H1 (cell line): ENCODE measurements at regions not wholly inside any gene's neighbourhood (a gene's known extent, or its start where the extent isn't known, plus 50 kb on each side); places are given as distances from the start of the nearest gene placed in this dataset.
A peak's percentile ranks its signal among the peaks of the same experiment; 100 is the strongest.

ENCODE experiments used
- CTCF ChIA-PET: fragments of 300-600 bp; sonication (Branson Sonifier 250); formaldehyde crosslinking; loops from one replicate; lab custom pipeline; 2021; ENCODE audit not compliant: partially characterized antibody; lab: Charles Lee
- POLR2A ChIA-PET: fragments of 300-600 bp; sonication (Branson Sonifier 250); formaldehyde crosslinking; loops from one replicate; lab custom pipeline; 2021; ENCODE audit warnings: inconsistent platforms; ENCODE audit not compliant: partially characterized antibody; lab: Charles Lee
- DNase-seq, 2 experiments: peaks; one replicate each; pipeline versions ENCODE4 v3.0.0 to v3.0.0-alpha.2; 2010 to 2022; ENCODE audit warnings: low spot score in 2 of 2, low read depth in 1 of 2, mixed read lengths in 1 of 2
- FAIRE-seq: peaks from 2 replicates; lab custom pipeline; 2011; peaks lifted over from hg19 to GRCh38; lab: Jason Lieb, UNC
- H2AFZ ChIP-seq: 2 replicates; pipeline ENCODE4 v1.8.1; 2012; ENCODE audit warnings: low read length, inconsistent platforms
- H2AK5ac ChIP-seq: 2 replicates; pipeline ENCODE4 v1.6.1; 2013; ENCODE audit warnings: low read depth, low read length
- H2BK120ac ChIP-seq: replicated peaks from 2 replicates; pipeline ENCODE3; 2013; ENCODE audit warnings: low read depth, low read length, inconsistent platforms
- H2BK12ac ChIP-seq: 2 replicates; pipeline ENCODE4 v1.6.1; 2013; ENCODE audit warnings: low read depth, low read length
- H2BK15ac ChIP-seq: 2 replicates; pipeline ENCODE4 v1.6.1; 2013; ENCODE audit warnings: low read length
- H2BK20ac ChIP-seq: 2 replicates; pipeline ENCODE4 v1.6.1; 2013; ENCODE audit warnings: low read length
- H2BK5ac ChIP-seq: 2 replicates; pipeline ENCODE4 v1.6.1; 2013; ENCODE audit warnings: low read depth, low read length
- H3K14ac ChIP-seq: 2 replicates; pipeline ENCODE4 v1.6.1; 2013; ENCODE audit warnings: inconsistent platforms; ENCODE audit not compliant: insufficient read length
- H3K18ac ChIP-seq: 2 replicates; pipeline ENCODE4 v1.6.1; 2013; ENCODE audit warnings: low read length; ENCODE audit errors: extremely low read depth
- H3K23ac ChIP-seq: 2 replicates; pipeline ENCODE4 v1.6.1; 2013; ENCODE audit warnings: inconsistent platforms; ENCODE audit not compliant: insufficient read length
- H3K23me2 ChIP-seq: 2 replicates; pipeline ENCODE4 v1.6.1; 2013; ENCODE audit warnings: low read depth, low read length
- H3K27ac ChIP-seq: 2 replicates; pipeline ENCODE4 v1.6.1; 2011; ENCODE audit warnings: low read depth, low read length, inconsistent platforms
- H3K27me3 ChIP-seq, 4 experiments: replicated peaks in 1 of 4; 1 replicate in 1 of 4; 2 replicates in 3 of 4; pipeline versions ENCODE4 v1.6.1 to v1.8.1; 2011 to 2013; ENCODE audit warnings: low read length in 3 of 4, mild to moderate bottlenecking in 3 of 4, inconsistent platforms in 2 of 4, mixed read lengths in 2 of 4, moderate library complexity in 1 of 4; ENCODE audit not compliant: control insufficient read depth in 3 of 4, insufficient read depth in 3 of 4; ENCODE audit errors: extremely low read depth in 1 of 4
- H3K36me3 ChIP-seq, 4 experiments: 2 replicates each; pipeline versions ENCODE4 v1.6.1 to v1.8.1; 2011 to 2013; ENCODE audit warnings: mild to moderate bottlenecking in 4 of 4, low read length in 3 of 4, moderate library complexity in 2 of 4, control low read depth in 1 of 4, inconsistent platforms in 1 of 4; ENCODE audit not compliant: insufficient read depth in 4 of 4, control insufficient read depth in 2 of 4
- H3K4ac ChIP-seq: replicated peaks from 2 replicates; pipeline ENCODE3; 2013; ENCODE audit warnings: low read length, low read depth, mixed read lengths, inconsistent platforms; ENCODE audit not compliant: insufficient read length
- H3K4me1 ChIP-seq, 4 experiments: replicated peaks in 1 of 4; 1 replicate in 1 of 4; 2 replicates in 3 of 4; pipeline versions ENCODE4 v1.6.1 to v1.8.1; 2011 to 2013; ENCODE audit warnings: low read length in 3 of 4, inconsistent platforms in 2 of 4, mixed read lengths in 1 of 4; ENCODE audit not compliant: insufficient read depth in 4 of 4, control insufficient read depth in 3 of 4
- H3K4me2 ChIP-seq, 2 experiments: 2 replicates each; pipeline versions ENCODE4 v1.6.1 to v1.8.1; 2011 to 2013; ENCODE audit warnings: low read depth in 2 of 2, low read length in 2 of 2, control low read depth in 1 of 2, inconsistent platforms in 1 of 2, mild to moderate bottlenecking in 1 of 2; ENCODE audit not compliant: insufficient read depth in 1 of 2
- H3K4me3 ChIP-seq, 4 experiments: fragments of 200-600, 300-600 bp in 1 of 4; sonication (generic), shearing (Covaris generic), sonication (Bioruptor Twin) in 1 of 4; 2 replicates each; pipeline versions ENCODE4 v1.5.1 to v1.8.1; 2011 to 2016; ENCODE audit warnings: low read length in 4 of 4, low read depth in 3 of 4, control low read depth in 2 of 4, inconsistent platforms in 2 of 4, mild to moderate bottlenecking in 2 of 4, mixed read lengths in 1 of 4, moderate library complexity in 1 of 4; ENCODE audit not compliant: insufficient read depth in 2 of 4; ENCODE audit errors: extremely low read depth in 1 of 4
- H3K56ac ChIP-seq: replicated peaks from 2 replicates; pipeline ENCODE3; 2013; ENCODE audit warnings: low read depth, mild to moderate bottlenecking, mixed read lengths, low read length, inconsistent platforms; ENCODE audit not compliant: insufficient read length
- H3K79me1 ChIP-seq: 2 replicates; pipeline ENCODE4 v1.6.1; 2013; ENCODE audit warnings: low read depth, low read length, control low read depth
- H3K79me2 ChIP-seq, 2 experiments: 2 replicates each; pipeline versions ENCODE4 v1.6.1 to v1.8.1; 2012 to 2013; ENCODE audit warnings: low read length in 2 of 2, mild to moderate bottlenecking in 2 of 2, inconsistent platforms in 1 of 2; ENCODE audit not compliant: insufficient read depth in 2 of 2, control insufficient read depth in 1 of 2
- H3K9ac ChIP-seq, 4 experiments: replicated peaks in 1 of 4; 1 replicate in 1 of 4; 2 replicates in 3 of 4; pipeline versions ENCODE4 v1.6.1 to v1.8.1; 2011 to 2013; ENCODE audit warnings: low read depth in 3 of 4, low read length in 3 of 4, control low read depth in 2 of 4, mild to moderate bottlenecking in 2 of 4, moderate library complexity in 2 of 4, inconsistent platforms in 1 of 4; ENCODE audit errors: extremely low read depth in 1 of 4
- H3K9me3 ChIP-seq, 2 experiments: 2 replicates each; pipeline versions ENCODE4 v1.6.1 to v1.8.1; 2012 to 2013; ENCODE audit warnings: mild to moderate bottlenecking in 2 of 2, moderate library complexity in 2 of 2, control low read depth in 1 of 2, inconsistent platforms in 1 of 2, low read depth in 1 of 2, low read length in 1 of 2, mixed read lengths in 1 of 2; ENCODE audit not compliant: insufficient read depth in 2 of 2
- H4K20me1 ChIP-seq, 2 experiments: replicated peaks in 1 of 2; 2 replicates each; pipeline versions ENCODE3 to v1.8.1; 2011 to 2013; ENCODE audit warnings: inconsistent platforms in 2 of 2, low read length in 2 of 2, mild to moderate bottlenecking in 1 of 2; ENCODE audit not compliant: insufficient read depth in 2 of 2, control insufficient read depth in 1 of 2
- H4K5ac ChIP-seq: 2 replicates; pipeline ENCODE4 v1.6.1; 2013; ENCODE audit warnings: low read length, low read depth, mixed read lengths, inconsistent platforms; ENCODE audit not compliant: insufficient read length
- H4K8ac ChIP-seq: 2 replicates; pipeline ENCODE4 v1.8.0; 2013; ENCODE audit warnings: mild to moderate bottlenecking, moderate library complexity, low read length, inconsistent platforms; ENCODE audit not compliant: insufficient read depth; ENCODE audit errors: extremely low read depth
- H4K91ac ChIP-seq: replicated peaks from 2 replicates; pipeline ENCODE3; 2013; ENCODE audit warnings: low read length, mixed read lengths, inconsistent platforms; ENCODE audit not compliant: insufficient read length
- EZH2 ChIP-seq: fragments of 200-600 bp; sonication (generic); IDR thresholded peaks from 2 replicates; pipeline ENCODE4 v1.7.1; 2012; ENCODE audit warnings: low read depth, mild to moderate bottlenecking, moderate library complexity, low read length, inconsistent platforms; ENCODE audit not compliant: severe bottlenecking
- HDAC2 ChIP-seq, 2 experiments: fragments of 300-600 bp in 1 of 2; sonication (generic) in 1 of 2; IDR thresholded peaks; 2 replicates each; pipeline ENCODE4 v1.6.1; 2011 to 2012; ENCODE audit warnings: low read depth in 2 of 2, low read length in 2 of 2, mild to moderate bottlenecking in 2 of 2, moderate library complexity in 2 of 2, borderline replicate concordance in 1 of 2, inconsistent platforms in 1 of 2
- KDM1A ChIP-seq: fragments of 200-600, 300-600 bp; sonication (generic); IDR thresholded peaks from 2 replicates; pipeline ENCODE4 v1.7.1; 2016; ENCODE audit warnings: mild to moderate bottlenecking, low read length, borderline replicate concordance
- RXRA ChIP-seq: IDR thresholded peaks from 2 replicates; pipeline ENCODE4 v1.6.1; 2011; ENCODE audit warnings: low read depth, mild to moderate bottlenecking, low read length, moderate library complexity; ENCODE audit not compliant: insufficient read depth
- TBP ChIP-seq: IDR thresholded peaks from 2 replicates; pipeline ENCODE4 v1.6.1; 2011; ENCODE audit warnings: low read depth, low read length, improper control_type of control experiment
- WGBS, 2 experiments: shearing (Covaris generic) in 1 of 2; methylation state at CpG; one replicate each; pipeline versions ENCODE4 v1.1.6 to v1.1.7; 2013 to 2015; ENCODE audit warnings: low lambda C conversion rate in 2 of 2, mixed read lengths in 2 of 2, inconsistent platforms in 1 of 2, low coverage in 1 of 2, missing lambda C conversion rate in 1 of 2; ENCODE audit not compliant: insufficient replicate concordance in 2 of 2, insufficient coverage in 1 of 2, insufficient read length in 1 of 2; ENCODE audit errors: extremely low coverage in 1 of 2, missing lambda C conversion rate in 1 of 2; 5-methylcytosine and 5-hydroxymethylcytosine counted together

- Histone ChIP-seq H4K20me1 (no peaks in the 10 kb centered on the region), H4K91ac (peak overlapping the region; percentile 45), H3K14ac (no peak overlapping the region), H2AK5ac (no peak overlapping the region; the same call in none of the 2 replicates), H3K9me3 (no peaks in the 10 kb centered on the region), H3K56ac (peak overlapping the region; percentile 28), H2AFZ (no peak overlapping the region), H2BK120ac (peak overlapping the region; percentile 70), H2BK15ac (peak overlapping the region; percentile 46; the same call in 1 of the 2 replicates), H3K18ac (peak overlapping the region; percentile 60; the same call in 1 of the 2 replicates), H3K4me2 (peak overlapping the region; percentile 57 to 61), H3K79me2 (no peaks in the 10 kb centered on the region), H3K27ac (peak overlapping the region; percentile 61), H2BK5ac (peak overlapping the region; percentile 89), H3K23ac (no peak overlapping the region), H3K36me3 (no peaks in the 10 kb centered on the region), H3K4me3 (peak overlapping the region in 1 of 4 experiments; percentile 36; a peak in 2 of 8 replicates), H4K8ac (no peak overlapping the region), H3K4ac (peak overlapping the region; percentile 24), H3K23me2 (no peaks in the 10 kb centered on the region), H4K5ac (peak overlapping the region; percentile 51), H2BK12ac (peak overlapping the region; percentile 82), H3K79me1 (no peaks in the 10 kb centered on the region), H3K9ac (peak overlapping the region in 3 of 4 experiments; percentile 8 to 45 (median 21); a peak in 4 of 7 replicates), H2BK20ac (peak overlapping the region; percentile 81), H3K27me3 (no peaks in the 10 kb centered on the region), H3K4me1 (peaks cover 23 to 47% (median 42%) of the 10 kb centered on the region in 4 experiments)
- POLR2A ChIA-PET: interaction anchor here (0.6 to 2.1 kb wide), 8 partner anchors 9 to 182 kb away, joined by 3 to 10 read pairs (median 4); no protein-coding TSS in a partner anchor
- DNase-seq: no peak
- CTCF ChIA-PET: interaction anchor here (0.6 to 1.6 kb wide), 9 partner anchors 9 to 200 kb away, joined by 3 read pairs; no protein-coding TSS in a partner anchor
- 19% methylated on average over 16 of the region's 16 CpGs; no CpG with 5 or more reads in 1 of the 2 experiments for WGBS, 2 experiments
- FAIRE-seq: no peak
- TF ChIP-seq KDM1A (no peak), EZH2 (no peak), TBP (peak; percentile 55; the same call in 1 of the 2 replicates), HDAC2 (IDR thresholded peaks at IDR 0.05; ENCODE audit: borderline replicate concordance in 1 of 2, low read depth in 2 of 2, low read length in 2 of 2) (0 out of 4 replicates have a peak, but pooled peaks of 1 of the 2 experiments have one; percentile 34), RXRA (no peak)
Measured at GRCh38 chr20:53739799-53740785, 146.5 kb upstream of the ZNF217 start.
